Liver (tissue), 8 donors: ENCODE measurements at regions not wholly inside any gene's neighbourhood (a gene's known extent, or its start where the extent isn't known, plus 50 kb on each side); places are given as distances from the start of the nearest gene placed in this dataset.

Source experiments
- DNase-seq: peaks from one replicate; pipeline ENCODE4 v3.0.0-alpha.2; 2017; ENCODE audit warnings: low spot score
- H3K27ac ChIP-seq, 2 donors: one replicate each; pipeline ENCODE4 v1.7.0; 2013; ENCODE audit warnings: inconsistent platforms in 2 of 2, low read length in 2 of 2, control low read depth in 1 of 2, low read depth in 1 of 2, mild to moderate bottlenecking in 1 of 2
- H3K27me3 ChIP-seq, 4 donors: one replicate each; pipeline versions ENCODE4 v1.6.1 to v1.7.0; 2013; ENCODE audit warnings: low read length in 3 of 4, inconsistent platforms in 1 of 4, mild to moderate bottlenecking in 1 of 4, moderate library complexity in 1 of 4; ENCODE audit not compliant: control insufficient read depth in 4 of 4, insufficient read depth in 4 of 4
- H3K36me3 ChIP-seq, 4 donors: one replicate each; pipeline versions ENCODE4 v1.6.1 to v1.7.0; 2013; ENCODE audit warnings: low read length in 3 of 4, mild to moderate bottlenecking in 3 of 4, low read depth in 1 of 4, moderate library complexity in 1 of 4; ENCODE audit not compliant: control insufficient read depth in 4 of 4, insufficient read depth in 3 of 4
- H3K4me1 ChIP-seq, 4 donors: one replicate each; pipeline versions ENCODE4 v1.6.1 to v1.7.0; 2013; ENCODE audit warnings: low read length in 3 of 4, mild to moderate bottlenecking in 3 of 4, moderate library complexity in 1 of 4; ENCODE audit not compliant: control insufficient read depth in 4 of 4, insufficient read depth in 4 of 4
- H3K4me3 ChIP-seq, 3 donors: one replicate each; pipeline versions ENCODE4 v1.6.1 to v1.7.0; 2013; ENCODE audit warnings: low read length in 3 of 3, control low read depth in 1 of 3, low read depth in 1 of 3, mild to moderate bottlenecking in 1 of 3
- H3K9ac ChIP-seq, 2 donors: one replicate each; pipeline ENCODE4 v1.7.0; 2013; ENCODE audit warnings: low read length in 2 of 2, mild to moderate bottlenecking in 2 of 2, moderate library complexity in 2 of 2, control low read depth in 1 of 2, low read depth in 1 of 2
- H3K9me3 ChIP-seq, 4 donors: one replicate each; pipeline versions ENCODE4 v1.6.1 to v1.7.0; 2013; ENCODE audit warnings: low read length in 3 of 4; ENCODE audit not compliant: control insufficient read depth in 4 of 4
- EGR1 ChIP-seq, 2 donors: IDR thresholded peaks; 2 replicates each; pipeline ENCODE4 v1.6.1; 2016 to 2018; ENCODE audit warnings: antibody characterized with exemption in 2 of 2, low read depth in 2 of 2
- HNF4A ChIP-seq, 2 donors: conservative IDR thresholded peaks; 2 replicates each; pipeline ENCODE4 v1.6.1; 2016; ENCODE audit warnings: antibody characterized with exemption in 2 of 2, mild to moderate bottlenecking in 2 of 2
- JUND ChIP-seq, 2 donors: IDR thresholded peaks; 2 replicates each; pipeline ENCODE4 v1.6.1; 2016; ENCODE audit warnings: antibody characterized with exemption in 2 of 2
- RXRA ChIP-seq, 2 donors: IDR thresholded peaks; 2 replicates each; pipeline ENCODE4 v1.6.1; 2017 to 2018; ENCODE audit warnings: antibody characterized with exemption in 2 of 2, mild to moderate bottlenecking in 1 of 2
- TAF1 ChIP-seq: conservative IDR thresholded peaks from 2 replicates; pipeline ENCODE4 v1.6.1; 2016; ENCODE audit warnings: antibody characterized with exemption, mild to moderate bottlenecking
- WGBS: extraction: QIAGEN DNeasy Blood & Tissue Kit; methylation state at CpG from one replicate; pipeline ENCODE4 v1.1.7; 2013; 5-methylcytosine and 5-hydroxymethylcytosine counted together
- TF ChIP-seq, protein P1 (sequence below): fragments of 150-350 bp; IDR thresholded peaks from 2 replicates; pipeline ENCODE4 v1.5.1; 2017; ENCODE audit warnings: improper control_type of control experiment, low read depth, low read length; ENCODE audit not compliant: missing input control
- TF ChIP-seq, protein P2 (sequence below): IDR thresholded peaks from 2 replicates; pipeline ENCODE4 v1.6.1; 2016; ENCODE audit warnings: antibody characterized with exemption
- donor health status: healthy.
- donor health status: healthy.
- donor health status: healthy.
- donor health status: healthy.
- donor health status: healthy.

DNA sequence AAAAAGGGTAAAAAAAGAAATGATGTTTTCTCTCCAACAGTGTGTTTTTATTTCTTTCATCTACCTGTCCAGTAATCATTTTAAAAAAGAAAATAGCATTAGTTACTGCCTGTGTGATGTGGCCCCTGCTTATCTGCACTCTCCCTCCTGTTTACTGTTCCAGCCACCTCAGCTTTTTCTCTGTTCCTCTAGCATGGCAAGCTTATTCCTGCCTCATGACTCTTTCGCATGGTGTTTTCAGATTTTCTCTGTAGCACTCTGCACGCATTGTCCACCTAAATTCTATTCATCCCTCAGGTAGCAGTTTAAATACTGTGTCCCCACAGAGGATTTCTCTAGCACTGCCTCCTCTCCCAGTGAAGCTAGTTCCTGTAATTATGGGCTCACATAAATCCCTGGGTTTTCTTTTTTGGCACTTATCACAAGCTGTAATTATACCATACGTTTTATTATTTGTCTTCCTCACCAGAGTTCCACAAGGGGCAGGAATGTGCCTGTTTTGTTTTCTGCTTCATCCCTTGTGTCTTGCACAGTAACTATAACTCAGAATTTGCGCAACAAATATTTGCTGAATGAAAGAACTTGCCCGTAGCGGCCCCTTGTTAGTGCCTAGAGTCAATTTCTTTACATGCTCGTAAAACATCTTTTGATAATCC, 51.4 kb upstream of the LRIG2 start:
- Histone ChIP-seq H3K27ac (no peak overlapping the region), H3K4me1 (peaks cover 4 to 12% (median 10%) of the 10 kb centered on the region in 4 donors), H3K9me3 (no peaks in the 10 kb centered on the region), H3K9ac (no peak overlapping the region), H3K27me3 (no peaks in the 10 kb centered on the region), H3K4me3 (no peak overlapping the region), H3K36me3 (no peaks in the 10 kb centered on the region)
- DNase-seq: no peak
- WGBS: 40% methylated on average over 7 of the region's 7 CpGs
- TF ChIP-seq RXRA (IDR thresholded peaks at IDR 0.05) (peak in 1 of 2 donors; percentile 11), HNF4A (conservative IDR thresholded peaks at IDR 0.05) (peak; percentile 11 to 27), EGR1 (IDR thresholded peaks at IDR 0.05; ENCODE audit: low read depth in 2 of 2) (no peak), JUND (IDR thresholded peaks at IDR 0.05) (no peak), TAF1 (no peak)
- TF ChIP-seq, protein P1, sequence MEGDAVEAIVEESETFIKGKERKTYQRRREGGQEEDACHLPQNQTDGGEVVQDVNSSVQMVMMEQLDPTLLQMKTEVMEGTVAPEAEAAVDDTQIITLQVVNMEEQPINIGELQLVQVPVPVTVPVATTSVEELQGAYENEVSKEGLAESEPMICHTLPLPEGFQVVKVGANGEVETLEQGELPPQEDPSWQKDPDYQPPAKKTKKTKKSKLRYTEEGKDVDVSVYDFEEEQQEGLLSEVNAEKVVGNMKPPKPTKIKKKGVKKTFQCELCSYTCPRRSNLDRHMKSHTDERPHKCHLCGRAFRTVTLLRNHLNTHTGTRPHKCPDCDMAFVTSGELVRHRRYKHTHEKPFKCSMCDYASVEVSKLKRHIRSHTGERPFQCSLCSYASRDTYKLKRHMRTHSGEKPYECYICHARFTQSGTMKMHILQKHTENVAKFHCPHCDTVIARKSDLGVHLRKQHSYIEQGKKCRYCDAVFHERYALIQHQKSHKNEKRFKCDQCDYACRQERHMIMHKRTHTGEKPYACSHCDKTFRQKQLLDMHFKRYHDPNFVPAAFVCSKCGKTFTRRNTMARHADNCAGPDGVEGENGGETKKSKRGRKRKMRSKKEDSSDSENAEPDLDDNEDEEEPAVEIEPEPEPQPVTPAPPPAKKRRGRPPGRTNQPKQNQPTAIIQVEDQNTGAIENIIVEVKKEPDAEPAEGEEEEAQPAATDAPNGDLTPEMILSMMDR: peak; percentile 4
- TF ChIP-seq, protein P2, sequence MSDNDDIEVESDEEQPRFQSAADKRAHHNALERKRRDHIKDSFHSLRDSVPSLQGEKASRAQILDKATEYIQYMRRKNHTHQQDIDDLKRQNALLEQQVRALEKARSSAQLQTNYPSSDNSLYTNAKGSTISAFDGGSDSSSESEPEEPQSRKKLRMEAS: no peak
